ENCODE measurements at regions not wholly inside any gene's neighbourhood (a gene's known extent, or its start where the extent isn't known, plus 50 kb on each side); places are given as distances from the start of the nearest gene placed in this dataset.
A peak's percentile ranks its signal among the peaks of the same experiment; 100 is the strongest.
"Not testable (repeated sequence)": the region's sequence is repeated elsewhere in the genome, so short reads cannot be mapped to it uniquely, and the experiment has no call there.

DNA sequence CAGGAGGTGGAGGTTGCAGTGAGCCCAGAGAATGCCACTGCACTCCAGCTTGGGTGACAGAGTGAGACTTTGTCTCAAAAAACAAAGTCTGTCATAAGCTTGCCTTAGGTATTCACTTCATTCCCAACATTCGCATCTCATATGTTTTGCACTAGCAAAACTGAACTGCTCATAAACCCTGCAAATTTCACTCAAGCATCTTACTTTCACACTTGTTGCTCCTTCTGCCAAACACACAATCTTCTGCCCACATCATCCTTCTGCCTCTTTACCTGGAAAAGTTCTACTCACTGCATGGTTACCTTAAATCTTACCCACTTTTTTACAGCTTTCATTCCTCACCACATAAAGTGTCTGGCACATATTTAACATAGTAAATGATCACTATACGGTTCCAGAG lies 152.5 kb downstream of the USP22 start:
- 88% methylated on average over 2 of the region's 2 CpGs for WGBS
- intact Hi-C loops (cut with DNase I), result no loop called here
- no peak overlapping the region for H3K27ac ChIP-seq (replicated peaks in 1 of 4)

DNA sequence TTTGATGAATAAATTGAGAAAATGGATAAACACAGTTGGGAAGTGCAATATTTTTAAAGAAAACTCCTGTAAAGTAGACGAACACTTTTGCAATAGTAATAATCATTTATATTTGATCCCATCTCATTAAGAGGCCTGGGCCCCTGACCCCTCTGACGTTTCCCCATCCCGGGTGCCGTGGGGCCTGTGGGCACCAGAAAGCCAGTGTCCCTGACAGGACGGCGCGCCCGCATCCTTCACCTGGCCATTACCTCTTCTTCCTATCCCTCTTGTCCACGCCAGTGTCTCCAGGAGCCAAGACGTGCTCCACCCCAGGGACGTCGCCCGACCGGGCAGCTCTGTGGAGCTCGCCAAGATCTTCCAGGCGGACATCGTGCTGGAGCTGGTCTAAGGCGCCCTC lies 147.4 kb downstream of the USP22 start:
- 94% methylated on average over 15 of the region's 18 CpGs for WGBS
- peaks cover 0 to 11% (median 0%) of the 10 kb centered on the region in 4 donors for H3K27me3 ChIP-seq
- H3K4me1 ChIP-seq; H3K9me3 ChIP-seq; H3K4me3 ChIP-seq; DNase-seq (ENCODE audit: extremely low spot score); H3K36me3 ChIP-seq; H3K27ac ChIP-seq (replicated peaks in 1 of 4); intact Hi-C loops (cut with DNase I): not testable (repeated sequence)

More for the DNA sequence above, 152.5 kb downstream of the USP22 start:
- DNase-seq (ENCODE audit: extremely low spot score), result no peak
- no peak for TF ChIP-seq POLR2A (IDR thresholded peaks at IDR 0.05; ENCODE audit: low read depth)
- no peak for TF ChIP-seq POLR2AphosphoS5 (IDR thresholded peaks at IDR 0.05)
- TF ChIP-seq, protein P1, sequence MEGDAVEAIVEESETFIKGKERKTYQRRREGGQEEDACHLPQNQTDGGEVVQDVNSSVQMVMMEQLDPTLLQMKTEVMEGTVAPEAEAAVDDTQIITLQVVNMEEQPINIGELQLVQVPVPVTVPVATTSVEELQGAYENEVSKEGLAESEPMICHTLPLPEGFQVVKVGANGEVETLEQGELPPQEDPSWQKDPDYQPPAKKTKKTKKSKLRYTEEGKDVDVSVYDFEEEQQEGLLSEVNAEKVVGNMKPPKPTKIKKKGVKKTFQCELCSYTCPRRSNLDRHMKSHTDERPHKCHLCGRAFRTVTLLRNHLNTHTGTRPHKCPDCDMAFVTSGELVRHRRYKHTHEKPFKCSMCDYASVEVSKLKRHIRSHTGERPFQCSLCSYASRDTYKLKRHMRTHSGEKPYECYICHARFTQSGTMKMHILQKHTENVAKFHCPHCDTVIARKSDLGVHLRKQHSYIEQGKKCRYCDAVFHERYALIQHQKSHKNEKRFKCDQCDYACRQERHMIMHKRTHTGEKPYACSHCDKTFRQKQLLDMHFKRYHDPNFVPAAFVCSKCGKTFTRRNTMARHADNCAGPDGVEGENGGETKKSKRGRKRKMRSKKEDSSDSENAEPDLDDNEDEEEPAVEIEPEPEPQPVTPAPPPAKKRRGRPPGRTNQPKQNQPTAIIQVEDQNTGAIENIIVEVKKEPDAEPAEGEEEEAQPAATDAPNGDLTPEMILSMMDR (IDR thresholded peaks at IDR 0.05), result no peak
- no peak for TF ChIP-seq EP300 (IDR thresholded peaks at IDR 0.05)
- H3K9me3 ChIP-seq, result no peaks in the 10 kb centered on the region
- no peaks in the 10 kb centered on the region for H3K36me3 ChIP-seq
- no peaks in the 10 kb centered on the region for H3K4me1 ChIP-seq
- no peak overlapping the region for H3K4me3 ChIP-seq
- H3K27me3 ChIP-seq, result peaks cover 0 to 10% (median 0%) of the 10 kb centered on the region in 4 donors

DNA sequence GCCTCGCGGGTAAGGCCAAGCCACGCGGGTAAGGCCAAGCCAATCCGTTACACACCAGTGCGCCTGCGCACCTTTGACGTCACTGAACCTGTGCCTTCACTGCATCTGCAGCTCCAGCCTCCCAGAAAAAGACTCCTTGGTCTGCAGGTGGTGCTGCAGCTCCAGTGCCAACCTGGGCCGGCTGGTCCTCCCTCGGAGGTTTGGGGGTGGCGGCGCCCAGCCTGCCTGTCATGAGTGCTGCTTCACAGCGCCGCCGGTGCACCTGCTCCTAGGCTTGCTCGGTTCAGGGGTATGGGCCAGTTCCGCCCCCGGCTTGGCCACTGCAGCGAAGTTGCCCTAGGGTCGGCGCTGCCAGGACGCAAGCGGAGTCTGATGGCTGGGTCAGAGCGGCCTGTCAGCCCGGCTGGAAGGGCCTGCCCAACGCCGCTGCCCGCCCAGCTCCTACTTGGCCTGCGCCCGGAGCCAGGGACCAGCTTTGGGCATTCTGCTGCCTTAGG lies 146.6 kb downstream of the USP22 start:
- WGBS, result 76% methylated on average over 20 of the region's 30 CpGs
- no peaks in the 10 kb centered on the region for H3K9me3 ChIP-seq
- no peak for TF ChIP-seq POLR2A (IDR thresholded peaks at IDR 0.05; ENCODE audit: low read depth)
- TF ChIP-seq, protein P1 (IDR thresholded peaks at IDR 0.05), result peak in 1 of 3 experiments; percentile 2
- no peaks in the 10 kb centered on the region for H3K36me3 ChIP-seq
- no peak for DNase-seq (ENCODE audit: extremely low spot score)
- H3K4me1 ChIP-seq, result no peaks in the 10 kb centered on the region
- peaks cover 0 to 12% (median 0%) of the 10 kb centered on the region in 4 donors for H3K27me3 ChIP-seq
- intact Hi-C loops (cut with DNase I), result no loop called here
- H3K27ac ChIP-seq (replicated peaks in 1 of 4), result no peak overlapping the region
- H3K4me3 ChIP-seq, result peak overlapping the region in 3 of 4 donors; percentile 8 to 28 (median 18)

DNA sequence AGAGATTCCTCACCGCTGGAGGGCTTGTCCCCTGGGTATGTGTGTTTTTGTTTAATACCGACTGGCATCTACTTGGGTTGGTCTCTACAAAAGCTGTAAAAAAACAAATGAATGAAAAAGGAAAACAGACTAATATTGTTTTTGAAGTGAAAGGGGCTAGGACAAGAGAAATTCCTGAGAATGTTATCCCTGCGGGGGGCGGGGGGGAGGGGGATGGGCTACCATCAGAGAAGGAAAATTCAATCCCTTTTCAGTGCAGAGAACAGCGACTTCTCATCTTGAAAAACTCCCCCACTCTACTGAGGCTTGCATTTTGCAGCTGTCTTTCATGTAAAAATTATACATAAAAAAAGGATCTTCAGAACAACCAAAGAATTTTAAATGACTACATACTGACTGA lies 144.1 kb downstream of the USP22 start:
- H3K36me3 ChIP-seq; DNase-seq (ENCODE audit: extremely low spot score); H3K4me3 ChIP-seq; H3K9me3 ChIP-seq; intact Hi-C loops (cut with DNase I); H3K4me1 ChIP-seq; H3K27ac ChIP-seq (replicated peaks in 1 of 4): not testable (repeated sequence)
- 48% methylated on average over 5 of the region's 5 CpGs for WGBS
- H3K27me3 ChIP-seq, result peaks cover 0 to 31% (median 0%) of the 10 kb centered on the region in 4 donors

DNA sequence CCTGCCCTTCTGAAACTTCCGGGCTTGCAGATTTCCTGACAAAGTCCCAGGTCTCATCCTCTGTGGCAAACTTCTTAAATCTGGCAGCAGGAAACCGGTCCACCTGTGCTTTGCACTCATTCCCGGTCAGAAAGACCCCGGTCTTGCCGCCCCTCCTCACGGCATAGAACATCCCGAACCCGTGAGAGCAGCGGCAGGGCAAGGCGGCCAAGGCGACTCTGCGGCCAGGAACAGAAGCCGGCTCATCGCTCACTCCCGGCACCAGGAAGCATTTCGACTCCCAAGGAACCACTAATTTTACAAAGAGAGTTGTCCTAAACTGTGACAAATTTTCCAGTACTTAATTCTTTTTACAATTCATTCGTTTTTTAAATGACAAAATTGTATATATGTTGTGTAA lies 140.3 kb downstream of the USP22 start:
- peaks cover 0 to 22% (median 0%) of the 10 kb centered on the region in 4 donors for H3K27me3 ChIP-seq
- intact Hi-C loops (cut with DNase I); H3K27ac ChIP-seq (replicated peaks in 1 of 4); H3K4me1 ChIP-seq; H3K9me3 ChIP-seq; DNase-seq (ENCODE audit: extremely low spot score); H3K36me3 ChIP-seq: not testable (repeated sequence)
- 35% methylated on average over 17 of the region's 17 CpGs for WGBS
- peak overlapping the region in 2 of 4 donors; percentile 7 to 10 for H3K4me3 ChIP-seq

DNA sequence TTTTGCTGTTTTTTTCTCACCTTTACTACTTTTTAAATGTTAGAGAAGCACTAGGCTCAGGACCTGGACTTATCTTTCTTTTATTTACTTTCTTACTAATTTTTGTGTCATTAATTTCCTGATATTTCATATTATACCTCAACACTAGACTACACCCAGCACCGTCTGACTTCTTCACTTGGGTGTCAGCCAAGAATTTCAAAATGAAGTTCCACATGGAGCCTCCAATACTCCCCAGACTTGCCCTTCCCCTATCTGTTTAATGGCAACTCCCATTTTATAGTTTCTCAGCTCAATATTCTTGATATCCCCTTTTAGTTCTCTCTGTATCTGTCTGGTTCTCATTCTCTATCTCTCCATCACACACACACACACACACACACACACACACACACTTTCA lies 139.3 kb downstream of the USP22 start:
- intact Hi-C loops (cut with DNase I); H3K4me3 ChIP-seq; H3K9me3 ChIP-seq; H3K27ac ChIP-seq (replicated peaks in 1 of 4); H3K36me3 ChIP-seq; DNase-seq (ENCODE audit: extremely low spot score): not testable (repeated sequence)
- peaks cover 0 to 22% (median 0%) of the 10 kb centered on the region in 4 donors for H3K27me3 ChIP-seq
- H3K4me1 ChIP-seq, result peaks cover 0 to 11% (median 8%) of the 10 kb centered on the region in 4 donors
- 4% methylated on average over 1 of the region's 1 CpG for WGBS

Data from esophagus muscularis mucosa (tissue), 4 donors.